GM21423 (cell line): ENCODE measurements at regions not wholly inside any gene's neighbourhood (a gene's known extent, or its start where the extent isn't known, plus 50 kb on each side); places are given as distances from the start of the nearest gene placed in this dataset.

Source experiments
- ATAC-seq: cut with Tn5 transposase; IDR thresholded peaks from one replicate; pipeline ENCODE4 v1.9.1; 2021; ENCODE audit warnings: mild to moderate bottlenecking, moderate library complexity; ENCODE audit not compliant: unreplicated experiment

GRCh38 chr12:124418791-124419190 lies 123.9 kb downstream of the RFLNA start:
- no peak for ATAC-seq

- no peak for ATAC-seq
Measured at GRCh38 chr12:124418156-124418555, 123.3 kb downstream of the RFLNA start.

- no peak for ATAC-seq
Measured at GRCh38 chr12:124416516-124417395, 121.9 kb downstream of the RFLNA start.

- no peak for ATAC-seq
Measured at GRCh38 chr12:124415064-124415463, 120.2 kb downstream of the RFLNA start.

- no peak for ATAC-seq
Measured at GRCh38 chr12:124413915-124414314, 119.0 kb downstream of the RFLNA start.

GRCh38 chr12:124413401-124413800 lies 118.5 kb downstream of the RFLNA start:
- no peak for ATAC-seq

GRCh38 chr12:124412646-124413015 lies 117.7 kb downstream of the RFLNA start:
- ATAC-seq = no peak

GRCh38 chr12:124411953-124412645 lies 117.2 kb downstream of the RFLNA start:
- no peak for ATAC-seq

- no peak for ATAC-seq
Measured at GRCh38 chr12:124411281-124411878, 116.5 kb downstream of the RFLNA start.

- ATAC-seq = no peak
Measured at GRCh38 chr12:124410354-124411175, 115.7 kb downstream of the RFLNA start.

- no peak for ATAC-seq
Measured at GRCh38 chr12:124408822-124409517, 114.1 kb downstream of the RFLNA start.

GRCh38 chr12:124407074-124407473 lies 112.2 kb downstream of the RFLNA start:
- no peak for ATAC-seq

GRCh38 chr12:124406043-124406442 lies 111.2 kb downstream of the RFLNA start:
- no peak for ATAC-seq

- ATAC-seq = no peak
Measured at GRCh38 chr12:124405592-124405991, 110.7 kb downstream of the RFLNA start.

- ATAC-seq = no peak
Measured at GRCh38 chr12:124405151-124405550, 110.3 kb downstream of the RFLNA start.

GRCh38 chr12:124404162-124404784 lies 109.4 kb downstream of the RFLNA start:
- ATAC-seq = no peak

GRCh38 chr12:124403273-124403672 lies 108.4 kb downstream of the RFLNA start:
- no peak for ATAC-seq

GRCh38 chr12:124402248-124403066 lies 107.6 kb downstream of the RFLNA start:
- no peak for ATAC-seq

GRCh38 chr12:124401704-124402221 lies 106.9 kb downstream of the RFLNA start:
- no peak for ATAC-seq
